ENCODE measurements at regions not wholly inside any gene's neighbourhood (a gene's known extent, or its start where the extent isn't known, plus 50 kb on each side); places are given as distances from the start of the nearest gene placed in this dataset.

DNA sequence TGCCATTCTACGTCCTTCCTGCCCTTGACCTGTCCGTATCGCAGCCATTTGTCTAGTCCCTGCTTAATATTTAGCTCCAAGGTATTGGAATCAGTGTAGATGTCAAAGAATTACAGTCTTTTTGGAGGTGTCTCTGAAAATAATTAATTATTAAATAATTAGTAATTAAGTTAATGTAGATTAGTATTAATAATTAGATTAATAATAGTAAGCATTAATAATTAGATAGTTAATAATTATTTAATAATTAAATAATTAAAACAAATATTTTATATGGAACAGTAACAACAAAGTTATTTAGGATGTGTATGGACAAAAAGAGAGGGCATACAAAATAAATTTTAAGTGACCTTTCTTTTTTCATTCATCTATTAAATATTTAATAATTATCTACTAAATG lies 639.6 kb downstream of the AACS start:
- no peaks in the 10 kb centered on the region for H3K4me1 ChIP-seq
- TF ChIP-seq EZH2 (IDR thresholded peaks at IDR 0.05), result no peak
- TF ChIP-seq EZH2phosphoT487 (IDR thresholded peaks at IDR 0.05), result no peak
- TF ChIP-seq, protein P1, sequence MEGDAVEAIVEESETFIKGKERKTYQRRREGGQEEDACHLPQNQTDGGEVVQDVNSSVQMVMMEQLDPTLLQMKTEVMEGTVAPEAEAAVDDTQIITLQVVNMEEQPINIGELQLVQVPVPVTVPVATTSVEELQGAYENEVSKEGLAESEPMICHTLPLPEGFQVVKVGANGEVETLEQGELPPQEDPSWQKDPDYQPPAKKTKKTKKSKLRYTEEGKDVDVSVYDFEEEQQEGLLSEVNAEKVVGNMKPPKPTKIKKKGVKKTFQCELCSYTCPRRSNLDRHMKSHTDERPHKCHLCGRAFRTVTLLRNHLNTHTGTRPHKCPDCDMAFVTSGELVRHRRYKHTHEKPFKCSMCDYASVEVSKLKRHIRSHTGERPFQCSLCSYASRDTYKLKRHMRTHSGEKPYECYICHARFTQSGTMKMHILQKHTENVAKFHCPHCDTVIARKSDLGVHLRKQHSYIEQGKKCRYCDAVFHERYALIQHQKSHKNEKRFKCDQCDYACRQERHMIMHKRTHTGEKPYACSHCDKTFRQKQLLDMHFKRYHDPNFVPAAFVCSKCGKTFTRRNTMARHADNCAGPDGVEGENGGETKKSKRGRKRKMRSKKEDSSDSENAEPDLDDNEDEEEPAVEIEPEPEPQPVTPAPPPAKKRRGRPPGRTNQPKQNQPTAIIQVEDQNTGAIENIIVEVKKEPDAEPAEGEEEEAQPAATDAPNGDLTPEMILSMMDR (IDR thresholded peaks at IDR 0.05), result no peak
- no peak overlapping the region for H3K9ac ChIP-seq
- Mint-ChIP-seq H3K27me3 (ENCODE audit: insufficient read depth, low read depth) (peaks cover 3% of the 10 kb centered on the region), H3K27ac (no peak overlapping the region), H3K4me1 (no peaks in the 10 kb centered on the region), H3K9me3 (no peaks in the 10 kb centered on the region), H3K36me3 (no peaks in the 10 kb centered on the region), H3K4me3 (no peak overlapping the region)
- no peak overlapping the region for H2AFZ ChIP-seq (replicated peaks)
- no peaks in the 10 kb centered on the region for H3K36me3 ChIP-seq
- H3K27me3 ChIP-seq, result no peaks in the 10 kb centered on the region
- DNase-seq (ENCODE audit: low spot score), result no peak
- H3K9me3 ChIP-seq (ENCODE audit: low read depth), result no peaks in the 10 kb centered on the region
- no peaks in the 10 kb centered on the region for H4K20me1 ChIP-seq (ENCODE audit: low read depth)
- H3K79me2 ChIP-seq (ENCODE audit: low read depth), result no peaks in the 10 kb centered on the region
- no peak overlapping the region for H3K27ac ChIP-seq
- H3K4me3 ChIP-seq, result no peak overlapping the region
- no peak overlapping the region for H3K4me2 ChIP-seq
- H3F3A ChIP-seq (ENCODE audit: low read depth), result no peaks in the 10 kb centered on the region

DNA sequence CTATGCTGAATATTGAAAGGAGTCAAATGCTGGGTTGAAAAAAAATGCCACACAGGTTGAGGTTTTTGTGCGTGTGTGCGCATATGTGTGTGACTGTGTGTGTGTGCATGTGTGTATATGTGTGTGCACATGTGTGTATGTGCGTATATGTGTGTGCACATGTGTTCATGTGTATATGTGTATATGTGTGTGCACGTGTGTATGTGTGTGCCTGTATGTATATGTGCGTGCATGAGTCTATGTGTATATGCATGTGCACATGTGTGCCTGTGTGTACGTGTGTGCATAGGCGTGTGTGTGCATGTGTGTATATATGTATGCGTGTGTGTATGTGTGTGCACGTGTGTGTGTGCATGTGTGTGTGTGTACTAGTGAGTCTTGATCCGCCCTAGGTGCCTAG lies 655.7 kb downstream of the AACS start:
- no peak overlapping the region for H3K27ac Mint-ChIP-seq
- H3K36me3 Mint-ChIP-seq, result no peaks in the 10 kb centered on the region
- peaks cover 16% of the 10 kb centered on the region for H3K9me3 Mint-ChIP-seq
- no peaks in the 10 kb centered on the region for H3K4me1 Mint-ChIP-seq
- Histone ChIP-seq H3K27ac (no peak overlapping the region), H3K4me2 (no peak overlapping the region), H3K9ac (no peak overlapping the region), H2AFZ (replicated peaks) (no peak overlapping the region), H3K27me3 (no peaks in the 10 kb centered on the region), H3F3A (ENCODE audit: low read depth) (no peaks in the 10 kb centered on the region), H3K4me1 (no peaks in the 10 kb centered on the region), H4K20me1 (ENCODE audit: low read depth) (no peaks in the 10 kb centered on the region), H3K79me2 (ENCODE audit: low read depth) (no peaks in the 10 kb centered on the region), H3K9me3 (ENCODE audit: low read depth) (peaks cover 2% of the 10 kb centered on the region), H3K4me3 (no peak overlapping the region), H3K36me3 (no peaks in the 10 kb centered on the region)
- no peak overlapping the region for H3K4me3 Mint-ChIP-seq
- TF ChIP-seq, protein P1 (IDR thresholded peaks at IDR 0.05), result no peak
- TF ChIP-seq EZH2phosphoT487 (IDR thresholded peaks at IDR 0.05) (no peak), EZH2 (IDR thresholded peaks at IDR 0.05) (no peak)
- DNase-seq (ENCODE audit: low spot score), result no peak
- peaks cover 3% of the 10 kb centered on the region for H3K27me3 Mint-ChIP-seq (ENCODE audit: insufficient read depth, low read depth)

DNA sequence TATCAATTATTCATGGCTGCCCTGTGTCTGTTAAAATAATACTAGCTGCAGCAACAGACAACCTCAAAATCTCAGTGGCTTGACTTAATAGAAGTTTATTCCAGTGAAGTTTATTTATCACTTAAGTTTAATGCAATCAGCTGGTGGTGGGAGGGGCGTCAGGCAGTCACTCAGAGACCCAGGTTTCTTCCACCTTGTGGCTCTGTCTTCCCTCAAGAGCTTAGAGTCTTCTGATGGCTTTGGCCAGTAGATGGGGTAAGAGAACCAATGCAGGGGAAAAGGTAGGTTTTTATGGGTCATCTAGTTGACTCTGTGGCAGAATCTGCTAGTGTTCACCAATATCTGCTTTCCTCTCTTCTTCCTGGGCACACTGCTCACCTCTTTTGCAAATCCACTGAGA lies 668.9 kb downstream of the AACS start:
- Histone ChIP-seq H3K9me3 (ENCODE audit: low read depth) (peaks cover 6% of the 10 kb centered on the region), H2AFZ (replicated peaks) (no peak overlapping the region), H3K4me1 (no peaks in the 10 kb centered on the region), H3K36me3 (no peaks in the 10 kb centered on the region), H4K20me1 (ENCODE audit: low read depth) (no peaks in the 10 kb centered on the region), H3K27ac (no peak overlapping the region), H3K4me2 (no peak overlapping the region), H3K79me2 (ENCODE audit: low read depth) (no peaks in the 10 kb centered on the region), H3F3A (ENCODE audit: low read depth) (no peaks in the 10 kb centered on the region), H3K27me3 (no peaks in the 10 kb centered on the region), H3K9ac (no peak overlapping the region), H3K4me3 (no peak overlapping the region)
- Mint-ChIP-seq H3K36me3 (no peaks in the 10 kb centered on the region), H3K27ac (no peak overlapping the region), H3K9me3 (peaks cover 13% of the 10 kb centered on the region), H3K4me3 (no peak overlapping the region), H3K27me3 (ENCODE audit: insufficient read depth, low read depth) (peaks cover 2% of the 10 kb centered on the region), H3K4me1 (no peaks in the 10 kb centered on the region)
- no peak for TF ChIP-seq EZH2 (IDR thresholded peaks at IDR 0.05)
- TF ChIP-seq, protein P1 (IDR thresholded peaks at IDR 0.05), result peak; percentile 15
- DNase-seq (ENCODE audit: low spot score), result no peak

DNA sequence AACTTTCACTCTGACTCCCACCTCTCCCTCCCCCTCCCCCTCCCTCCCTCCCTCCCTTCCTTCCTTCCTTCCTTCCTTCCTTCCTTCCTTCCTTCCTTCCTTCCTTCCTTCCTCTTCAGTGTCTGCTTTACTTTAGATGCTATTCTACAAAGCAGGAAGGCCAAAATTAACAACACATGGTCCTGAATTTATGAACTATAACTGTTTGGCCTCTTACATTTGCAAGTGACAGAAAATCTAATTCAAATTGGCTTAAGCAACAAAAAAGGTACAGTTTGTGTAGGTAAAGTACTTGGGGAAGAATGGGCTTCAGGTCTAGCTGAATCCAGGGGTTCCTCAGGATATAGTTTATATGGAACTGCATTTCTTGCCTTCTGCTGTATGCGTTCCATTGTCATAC lies 673.0 kb downstream of the AACS start:
- TF ChIP-seq EZH2phosphoT487 (IDR thresholded peaks at IDR 0.05) (no peak), EZH2 (IDR thresholded peaks at IDR 0.05) (no peak)
- TF ChIP-seq, protein P1 (IDR thresholded peaks at IDR 0.05), result no peak
- H3K27ac ChIP-seq, result no peak overlapping the region
- H3K4me1 Mint-ChIP-seq, result no peaks in the 10 kb centered on the region
- H3K4me3 ChIP-seq, result no peak overlapping the region
- no peak overlapping the region for H3K4me3 Mint-ChIP-seq
- H3K36me3 Mint-ChIP-seq, result no peaks in the 10 kb centered on the region
- no peaks in the 10 kb centered on the region for H3K79me2 ChIP-seq (ENCODE audit: low read depth)
- no peaks in the 10 kb centered on the region for H3K27me3 ChIP-seq
- peaks cover 4% of the 10 kb centered on the region for H3K9me3 ChIP-seq (ENCODE audit: low read depth)
- DNase-seq (ENCODE audit: low spot score), result no peak
- no peaks in the 10 kb centered on the region for H3F3A ChIP-seq (ENCODE audit: low read depth)
- no peak overlapping the region for H3K4me2 ChIP-seq
- H3K27ac Mint-ChIP-seq, result no peak overlapping the region
- peaks cover 15% of the 10 kb centered on the region for H3K9me3 Mint-ChIP-seq
- H4K20me1 ChIP-seq (ENCODE audit: low read depth), result no peaks in the 10 kb centered on the region
- H2AFZ ChIP-seq (replicated peaks), result no peak overlapping the region
- H3K36me3 ChIP-seq, result no peaks in the 10 kb centered on the region
- no peak overlapping the region for H3K9ac ChIP-seq
- H3K27me3 Mint-ChIP-seq (ENCODE audit: insufficient read depth, low read depth), result peaks cover 2% of the 10 kb centered on the region
- H3K4me1 ChIP-seq, result no peaks in the 10 kb centered on the region
